ENCODE measurements at regions not wholly inside any gene's neighbourhood (a gene's known extent, or its start where the extent isn't known, plus 50 kb on each side); places are given as distances from the start of the nearest gene placed in this dataset.

DNA sequence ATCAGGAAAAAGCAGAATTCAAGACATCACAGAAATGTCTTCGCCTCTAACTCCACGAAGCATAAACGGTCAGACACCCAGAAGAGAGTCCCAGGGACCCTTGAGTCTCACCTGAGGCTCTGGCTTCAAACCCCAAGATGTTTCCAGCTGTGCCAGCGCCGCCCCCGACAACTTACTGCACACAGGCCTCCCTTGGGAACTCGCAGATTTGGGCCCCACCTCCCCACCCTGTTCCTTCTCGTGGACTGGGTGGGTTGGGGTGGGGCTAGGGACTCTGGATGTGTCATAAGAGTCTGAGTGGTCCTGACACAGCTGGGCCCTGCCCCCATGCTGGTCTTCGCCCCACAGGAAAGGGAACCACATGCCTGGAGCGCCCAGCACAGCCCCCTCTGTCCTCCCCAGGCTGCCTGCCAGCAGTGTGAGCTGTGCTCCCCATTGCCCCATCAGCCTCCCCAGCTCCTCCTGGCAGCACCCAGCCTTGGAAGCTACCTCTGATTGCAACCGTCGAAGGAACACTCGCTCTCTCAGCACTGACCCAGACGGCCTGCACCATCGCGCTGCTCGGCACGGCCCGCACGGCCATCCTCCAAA lies 147.5 kb downstream of the CRYBB2 start:
- peak overlapping the region; percentile 65 for H3K27ac ChIP-seq
- TF ChIP-seq, protein P1, sequence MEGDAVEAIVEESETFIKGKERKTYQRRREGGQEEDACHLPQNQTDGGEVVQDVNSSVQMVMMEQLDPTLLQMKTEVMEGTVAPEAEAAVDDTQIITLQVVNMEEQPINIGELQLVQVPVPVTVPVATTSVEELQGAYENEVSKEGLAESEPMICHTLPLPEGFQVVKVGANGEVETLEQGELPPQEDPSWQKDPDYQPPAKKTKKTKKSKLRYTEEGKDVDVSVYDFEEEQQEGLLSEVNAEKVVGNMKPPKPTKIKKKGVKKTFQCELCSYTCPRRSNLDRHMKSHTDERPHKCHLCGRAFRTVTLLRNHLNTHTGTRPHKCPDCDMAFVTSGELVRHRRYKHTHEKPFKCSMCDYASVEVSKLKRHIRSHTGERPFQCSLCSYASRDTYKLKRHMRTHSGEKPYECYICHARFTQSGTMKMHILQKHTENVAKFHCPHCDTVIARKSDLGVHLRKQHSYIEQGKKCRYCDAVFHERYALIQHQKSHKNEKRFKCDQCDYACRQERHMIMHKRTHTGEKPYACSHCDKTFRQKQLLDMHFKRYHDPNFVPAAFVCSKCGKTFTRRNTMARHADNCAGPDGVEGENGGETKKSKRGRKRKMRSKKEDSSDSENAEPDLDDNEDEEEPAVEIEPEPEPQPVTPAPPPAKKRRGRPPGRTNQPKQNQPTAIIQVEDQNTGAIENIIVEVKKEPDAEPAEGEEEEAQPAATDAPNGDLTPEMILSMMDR (conservative IDR thresholded peaks at IDR 0.05), result no peak

DNA sequence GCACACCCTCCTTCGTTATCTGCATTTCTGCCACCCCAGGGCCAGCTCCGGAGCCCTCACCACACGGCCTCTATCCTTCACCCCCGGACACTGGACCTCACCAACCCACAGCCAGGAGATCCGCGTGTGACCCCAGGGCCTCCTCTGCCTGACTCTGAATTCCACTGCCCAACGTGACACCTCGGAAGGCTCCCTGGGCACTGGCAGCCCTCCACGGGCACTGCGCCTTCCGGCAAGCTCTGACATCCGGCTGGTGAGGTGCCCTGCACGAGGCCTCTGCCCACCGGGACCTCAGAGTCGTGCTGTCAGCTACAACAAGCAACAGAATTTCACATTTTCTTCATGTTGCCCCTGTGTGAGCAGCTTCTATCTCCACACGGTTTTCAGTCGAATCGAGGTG lies 148.3 kb downstream of the CRYBB2 start:
- TF ChIP-seq, protein P1 (conservative IDR thresholded peaks at IDR 0.05), result no peak
- no peak overlapping the region; the same call in 1 of the 2 replicates for H3K27ac ChIP-seq

DNA sequence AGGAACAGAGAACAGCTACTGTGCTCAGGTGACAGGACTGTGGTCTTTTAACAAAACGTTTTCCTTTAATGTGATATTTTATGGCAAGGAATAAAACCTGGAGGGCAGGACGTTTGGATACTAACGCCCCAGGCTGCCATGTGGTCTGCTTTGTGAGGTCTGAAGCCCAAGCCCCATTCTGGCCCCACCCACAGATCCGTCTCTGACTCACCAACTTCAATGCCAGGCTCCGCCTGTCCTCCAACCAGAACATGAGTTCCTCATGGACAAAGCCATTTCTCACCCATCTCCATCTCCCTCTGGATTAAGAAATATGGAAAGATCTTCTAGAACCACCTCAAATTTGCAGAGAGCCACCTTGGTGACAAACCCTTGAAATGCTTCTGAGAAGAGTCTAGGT lies 148.8 kb downstream of the CRYBB2 start:
- TF ChIP-seq, protein P1 (conservative IDR thresholded peaks at IDR 0.05), result no peak

DNA sequence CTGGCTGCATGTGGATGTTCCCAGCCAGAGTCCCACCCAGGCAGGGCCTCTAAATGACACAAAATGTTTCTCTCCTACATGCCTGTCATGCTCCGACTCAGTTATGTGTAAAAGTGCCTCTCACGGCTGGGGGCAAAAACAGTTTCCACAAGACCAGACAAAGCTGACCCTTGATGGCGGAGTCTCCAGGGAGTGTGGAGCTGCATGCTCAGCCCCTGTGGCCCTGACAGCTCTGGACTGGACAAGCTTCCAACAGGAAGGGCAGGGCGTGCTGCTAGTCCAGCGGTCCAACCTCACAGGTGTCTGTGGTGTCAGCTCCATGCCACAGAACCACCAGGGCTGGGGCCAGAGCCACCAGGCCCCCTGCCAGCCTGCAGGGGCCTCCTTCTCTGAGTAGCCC lies 149.6 kb downstream of the CRYBB2 start:
- H3K27ac ChIP-seq, result no peak overlapping the region
- TF ChIP-seq, protein P1 (conservative IDR thresholded peaks at IDR 0.05), result no peak

More for the DNA sequence above, 148.8 kb downstream of the CRYBB2 start:
- H3K27ac ChIP-seq, result no peak overlapping the region

DNA sequence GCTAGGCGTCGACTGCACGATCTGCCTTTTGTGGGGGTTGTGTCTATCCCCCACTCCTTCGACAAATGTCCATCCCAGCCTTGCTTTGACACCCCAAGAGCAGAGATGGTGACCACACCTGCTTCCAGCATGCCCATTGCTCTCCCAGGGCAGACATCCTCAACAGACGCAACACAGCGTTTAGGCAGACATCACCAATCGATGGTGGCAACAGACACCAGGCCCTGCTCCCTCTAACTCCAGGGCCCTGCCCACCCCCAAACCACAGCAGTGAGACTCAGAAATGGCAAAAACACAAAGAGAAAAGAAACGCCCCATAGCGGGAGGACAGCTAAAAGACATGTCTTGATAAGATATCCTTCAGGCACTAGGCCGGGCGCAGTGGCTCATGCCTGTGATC lies 150.9 kb downstream of the CRYBB2 start:
- H3K27ac ChIP-seq, result no peak overlapping the region
- TF ChIP-seq, protein P1 (conservative IDR thresholded peaks at IDR 0.05), result no peak

DNA sequence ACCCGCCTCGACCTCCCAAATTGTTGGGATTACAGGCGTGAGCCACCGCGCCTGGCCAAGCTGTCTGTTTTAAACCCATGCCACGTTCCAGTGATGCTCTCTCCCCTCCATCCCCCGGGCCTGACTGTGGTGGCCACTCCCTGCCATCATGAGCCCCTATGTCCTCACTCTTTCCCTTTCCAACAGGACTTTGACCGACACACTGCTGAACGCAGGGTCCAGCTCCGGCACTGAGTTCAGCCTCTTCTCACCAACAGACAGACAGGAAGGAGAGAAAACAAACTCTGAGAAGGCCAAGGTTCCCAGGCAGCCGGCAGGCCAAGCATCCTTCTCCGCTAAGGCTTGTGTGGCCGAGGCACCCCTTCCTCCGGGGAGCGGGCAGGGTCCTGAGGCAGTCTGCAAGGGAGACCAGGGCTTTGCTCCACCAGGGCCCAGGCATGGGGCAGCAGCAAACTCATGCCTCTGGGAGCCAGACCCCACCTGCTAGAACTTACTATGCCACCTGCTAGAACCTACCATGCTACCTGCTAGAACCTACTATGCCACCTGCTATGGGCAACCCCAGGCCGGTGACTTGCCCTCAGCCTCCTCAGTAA lies 152.7 kb downstream of the CRYBB2 start:
- TF ChIP-seq, protein P1 (conservative IDR thresholded peaks at IDR 0.05), result no peak
- no peak overlapping the region for H3K27ac ChIP-seq

DNA sequence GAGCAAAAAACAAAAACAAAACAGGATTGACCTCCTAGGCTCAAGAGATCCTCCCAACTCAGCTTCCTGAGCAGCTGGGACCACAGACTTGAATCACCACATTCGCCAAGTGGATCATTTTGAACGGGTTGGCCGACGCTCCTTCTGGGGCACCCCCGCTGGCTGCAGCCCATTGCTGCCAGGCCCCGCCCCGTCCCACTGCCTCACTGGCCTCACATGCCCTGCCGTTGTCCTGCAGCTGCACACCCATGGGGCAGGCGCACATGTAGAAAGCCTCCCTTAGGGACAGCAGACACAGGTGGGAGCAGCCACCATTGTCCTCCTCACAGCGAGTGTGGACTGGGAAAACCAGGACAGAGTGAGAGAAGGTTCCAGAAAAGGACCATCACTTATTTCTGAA lies 154.5 kb downstream of the CRYBB2 start:
- H3K27ac ChIP-seq, result no peak overlapping the region
- TF ChIP-seq, protein P1 (conservative IDR thresholded peaks at IDR 0.05), result no peak
